Stimulated activated CD8-positive, alpha-beta memory T cell treated with anti-CD3 and anti-CD28 coated beads, Interleukin-12 subunit alpha, Interleukin-12 subunit beta, amount 100 ng/mL, for 1 hour (primary cell): ENCODE measurements at regions not wholly inside any gene's neighbourhood (a gene's known extent, or its start where the extent isn't known, plus 50 kb on each side); places are given as distances from the start of the nearest gene placed in this dataset.
"Not testable (repeated sequence)": the region's sequence is repeated elsewhere in the genome, so short reads cannot be mapped to it uniquely, and the experiment has no call there.

Source experiments
- DNase-seq: peaks from one replicate; pipeline ENCODE4 v3.0.0-alpha.2; 2020; ENCODE audit warnings: low read depth

GRCh38 chr9:7739595-7739994 lies 60.0 kb downstream of the DMAC1 start:
- no peak for DNase-seq

- no peak for DNase-seq
Measured at GRCh38 chr9:7735311-7735710, 64.3 kb downstream of the DMAC1 start.

- DNase-seq, result no peak
Measured at GRCh38 chr9:7730164-7730445, 69.5 kb downstream of the DMAC1 start.

- no peak for DNase-seq
Measured at GRCh38 chr9:7729371-7730163, 70.0 kb downstream of the DMAC1 start.

- DNase-seq, result no peak
Measured at GRCh38 chr9:7721291-7721690, 78.3 kb downstream of the DMAC1 start.

GRCh38 chr9:7713088-7713487 lies 86.5 kb downstream of the DMAC1 start:
- not testable (repeated sequence) for DNase-seq

GRCh38 chr9:7710686-7711085 lies 88.9 kb downstream of the DMAC1 start:
- no peak for DNase-seq

- DNase-seq, result no peak
Measured at GRCh38 chr9:7707934-7708333, 91.6 kb downstream of the DMAC1 start.

- DNase-seq, result no peak
Measured at GRCh38 chr9:7704543-7704942, 95.0 kb downstream of the DMAC1 start.

GRCh38 chr9:7691909-7692308 lies 107.7 kb downstream of the DMAC1 start:
- DNase-seq, result no peak

- DNase-seq, result no peak
Measured at GRCh38 chr9:7690014-7690413, 109.6 kb downstream of the DMAC1 start.

GRCh38 chr9:7688626-7689025 lies 111.0 kb downstream of the DMAC1 start:
- no peak for DNase-seq

GRCh38 chr9:7676609-7677156 lies 122.9 kb downstream of the DMAC1 start:
- no peak for DNase-seq

GRCh38 chr9:7671847-7672246 lies 127.7 kb downstream of the DMAC1 start:
- DNase-seq, result no peak

- no peak for DNase-seq
Measured at GRCh38 chr9:7668541-7668940, 131.0 kb downstream of the DMAC1 start.

- DNase-seq, result no peak
Measured at GRCh38 chr9:7665874-7666273, 133.7 kb downstream of the DMAC1 start.

GRCh38 chr9:7659766-7660165 lies 139.8 kb downstream of the DMAC1 start:
- DNase-seq, result no peak

- DNase-seq, result no peak
Measured at GRCh38 chr9:7656636-7657035, 142.9 kb downstream of the DMAC1 start.

- DNase-seq, result no peak
Measured at GRCh38 chr9:7653262-7653661, 146.3 kb downstream of the DMAC1 start.

GRCh38 chr9:7640231-7640630 lies 159.3 kb downstream of the DMAC1 start:
- no peak for DNase-seq

GRCh38 chr9:7639471-7639870 lies 160.1 kb downstream of the DMAC1 start:
- DNase-seq, result no peak

GRCh38 chr9:7636838-7637467 lies 162.6 kb downstream of the DMAC1 start:
- no peak for DNase-seq

- no peak for DNase-seq
Measured at GRCh38 chr9:7636309-7636708, 163.3 kb downstream of the DMAC1 start.

GRCh38 chr9:7626571-7627029 lies 173.0 kb downstream of the DMAC1 start:
- DNase-seq, result peak; percentile 17
